ENCODE measurements at regions not wholly inside any gene's neighbourhood (a gene's known extent, or its start where the extent isn't known, plus 50 kb on each side); places are given as distances from the start of the nearest gene placed in this dataset.

- H3K27me3 ChIP-seq (ENCODE audit: control insufficient read depth in 1 of 2, insufficient read depth in 2 of 2, low read length in 2 of 2): no peaks in the 10 kb centered on the region
- H3K4me1 ChIP-seq (ENCODE audit: control insufficient read depth, insufficient read depth, low read length): no peaks in the 10 kb centered on the region
- no peaks in the 10 kb centered on the region for H3K36me3 ChIP-seq (ENCODE audit: control insufficient read depth in 2 of 2, insufficient read depth in 2 of 2, low read length in 2 of 2)
- H3K27ac ChIP-seq (ENCODE audit: low read length): no peak overlapping the region
- H3K9ac ChIP-seq (ENCODE audit: low read length in 2 of 2): no peak overlapping the region
- H3K9me3 ChIP-seq (ENCODE audit: control insufficient read depth in 2 of 2, low read length in 2 of 2): no peaks in the 10 kb centered on the region
- H3K4me3 ChIP-seq (ENCODE audit: low read length in 2 of 2): no peak overlapping the region
These were observed 275.6 kb downstream of the ZNF621 start for GRCh38 chr3:40800343-40800742.

GRCh38 chr3:40801284-40801741 is 276.6 kb downstream of the ZNF621 start:
- Histone ChIP-seq H3K4me1 (ENCODE audit: control insufficient read depth, insufficient read depth, low read length) (no peaks in the 10 kb centered on the region), H3K36me3 (ENCODE audit: control insufficient read depth in 2 of 2, insufficient read depth in 2 of 2, low read length in 2 of 2) (no peaks in the 10 kb centered on the region), H3K9ac (ENCODE audit: low read length in 2 of 2) (no peak overlapping the region), H3K4me3 (ENCODE audit: low read length in 2 of 2) (no peak overlapping the region), H3K9me3 (ENCODE audit: control insufficient read depth in 2 of 2, low read length in 2 of 2) (no peaks in the 10 kb centered on the region), H3K27ac (ENCODE audit: low read length) (no peak overlapping the region), H3K27me3 (ENCODE audit: control insufficient read depth in 1 of 2, insufficient read depth in 2 of 2, low read length in 2 of 2) (no peaks in the 10 kb centered on the region)

GRCh38 chr3:40803311-40803710 is 278.6 kb downstream of the ZNF621 start:
- H3K27me3 ChIP-seq (ENCODE audit: control insufficient read depth in 1 of 2, insufficient read depth in 2 of 2, low read length in 2 of 2): no peaks in the 10 kb centered on the region
- H3K4me1 ChIP-seq (ENCODE audit: control insufficient read depth, insufficient read depth, low read length): no peaks in the 10 kb centered on the region
- H3K9ac ChIP-seq (ENCODE audit: low read length in 2 of 2): no peak overlapping the region

GRCh38 chr3:40805456-40805855 is 280.7 kb downstream of the ZNF621 start:
- Histone ChIP-seq H3K9ac (ENCODE audit: low read length in 2 of 2) (no peak overlapping the region), H3K4me3 (ENCODE audit: low read length in 2 of 2) (no peak overlapping the region), H3K27me3 (ENCODE audit: control insufficient read depth in 1 of 2, insufficient read depth in 2 of 2, low read length in 2 of 2) (no peaks in the 10 kb centered on the region), H3K9me3 (ENCODE audit: control insufficient read depth in 2 of 2, low read length in 2 of 2) (no peaks in the 10 kb centered on the region), H3K27ac (ENCODE audit: low read length) (no peak overlapping the region), H3K4me1 (ENCODE audit: control insufficient read depth, insufficient read depth, low read length) (no peaks in the 10 kb centered on the region), H3K36me3 (ENCODE audit: control insufficient read depth in 2 of 2, insufficient read depth in 2 of 2, low read length in 2 of 2) (no peaks in the 10 kb centered on the region)

More at GRCh38 chr3:40803311-40803710, 278.6 kb downstream of the ZNF621 start:
- Histone ChIP-seq H3K4me3 (ENCODE audit: low read length in 2 of 2) (no peak overlapping the region), H3K9me3 (ENCODE audit: control insufficient read depth in 2 of 2, low read length in 2 of 2) (no peaks in the 10 kb centered on the region), H3K36me3 (ENCODE audit: control insufficient read depth in 2 of 2, insufficient read depth in 2 of 2, low read length in 2 of 2) (no peaks in the 10 kb centered on the region), H3K27ac (ENCODE audit: low read length) (no peak overlapping the region)

GRCh38 chr3:40810813-40811212 is 286.1 kb downstream of the ZNF621 start:
- Histone ChIP-seq H3K4me1 (ENCODE audit: control insufficient read depth, insufficient read depth, low read length) (no peaks in the 10 kb centered on the region), H3K9ac (ENCODE audit: low read length in 2 of 2) (no peak overlapping the region), H3K36me3 (ENCODE audit: control insufficient read depth in 2 of 2, insufficient read depth in 2 of 2, low read length in 2 of 2) (no peaks in the 10 kb centered on the region), H3K9me3 (ENCODE audit: control insufficient read depth in 2 of 2, low read length in 2 of 2) (no peaks in the 10 kb centered on the region), H3K27ac (ENCODE audit: low read length) (no peak overlapping the region), H3K4me3 (ENCODE audit: low read length in 2 of 2) (no peak overlapping the region), H3K27me3 (ENCODE audit: control insufficient read depth in 1 of 2, insufficient read depth in 2 of 2, low read length in 2 of 2) (no peaks in the 10 kb centered on the region)

GRCh38 chr3:40817017-40817416 is 292.3 kb downstream of the ZNF621 start:
- no peak overlapping the region for H3K4me3 ChIP-seq (ENCODE audit: low read length in 2 of 2)
- H3K4me1 ChIP-seq (ENCODE audit: control insufficient read depth, insufficient read depth, low read length): no peaks in the 10 kb centered on the region

GRCh38 chr3:40821315-40821714 is 296.6 kb downstream of the ZNF621 start:
- Histone ChIP-seq H3K4me3 (ENCODE audit: low read length in 2 of 2) (no peak overlapping the region), H3K9me3 (ENCODE audit: control insufficient read depth in 2 of 2, low read length in 2 of 2) (peaks cover 0 to 3% of the 10 kb centered on the region in 2 donors), H3K4me1 (ENCODE audit: control insufficient read depth, insufficient read depth, low read length) (no peaks in the 10 kb centered on the region), H3K27ac (ENCODE audit: low read length) (no peak overlapping the region), H3K9ac (ENCODE audit: low read length in 2 of 2) (no peak overlapping the region), H3K27me3 (ENCODE audit: control insufficient read depth in 1 of 2, insufficient read depth in 2 of 2, low read length in 2 of 2) (no peaks in the 10 kb centered on the region), H3K36me3 (ENCODE audit: control insufficient read depth in 2 of 2, insufficient read depth in 2 of 2, low read length in 2 of 2) (no peaks in the 10 kb centered on the region)

More at GRCh38 chr3:40817017-40817416, 292.3 kb downstream of the ZNF621 start:
- H3K9ac ChIP-seq (ENCODE audit: low read length in 2 of 2): no peak overlapping the region
- no peaks in the 10 kb centered on the region for H3K9me3 ChIP-seq (ENCODE audit: control insufficient read depth in 2 of 2, low read length in 2 of 2)
- no peak overlapping the region for H3K27ac ChIP-seq (ENCODE audit: low read length)
- H3K36me3 ChIP-seq (ENCODE audit: control insufficient read depth in 2 of 2, insufficient read depth in 2 of 2, low read length in 2 of 2): no peaks in the 10 kb centered on the region
- H3K27me3 ChIP-seq (ENCODE audit: control insufficient read depth in 1 of 2, insufficient read depth in 2 of 2, low read length in 2 of 2): no peaks in the 10 kb centered on the region

- Histone ChIP-seq H3K4me1 (ENCODE audit: control insufficient read depth, insufficient read depth, low read length) (no peaks in the 10 kb centered on the region), H3K4me3 (ENCODE audit: low read length in 2 of 2) (no peak overlapping the region), H3K9me3 (ENCODE audit: control insufficient read depth in 2 of 2, low read length in 2 of 2) (peaks cover 0 to 3% of the 10 kb centered on the region in 2 donors)
These were observed 302.5 kb downstream of the ZNF621 start for GRCh38 chr3:40827226-40827625.

GRCh38 chr3:40827942-40828688 is 303.4 kb downstream of the ZNF621 start:
- H3K4me3 ChIP-seq (ENCODE audit: low read length in 2 of 2): no peak overlapping the region
- H3K27ac ChIP-seq (ENCODE audit: low read length): no peak overlapping the region

More at GRCh38 chr3:40827226-40827625, 302.5 kb downstream of the ZNF621 start:
- Histone ChIP-seq H3K36me3 (ENCODE audit: control insufficient read depth in 2 of 2, insufficient read depth in 2 of 2, low read length in 2 of 2) (no peaks in the 10 kb centered on the region), H3K27me3 (ENCODE audit: control insufficient read depth in 1 of 2, insufficient read depth in 2 of 2, low read length in 2 of 2) (no peaks in the 10 kb centered on the region), H3K9ac (ENCODE audit: low read length in 2 of 2) (no peak overlapping the region), H3K27ac (ENCODE audit: low read length) (no peak overlapping the region)

GRCh38 chr3:40828741-40829415 is 304.1 kb downstream of the ZNF621 start:
- Histone ChIP-seq H3K9me3 (ENCODE audit: control insufficient read depth in 2 of 2, low read length in 2 of 2) (no peaks in the 10 kb centered on the region), H3K4me1 (ENCODE audit: control insufficient read depth, insufficient read depth, low read length) (no peaks in the 10 kb centered on the region), H3K9ac (ENCODE audit: low read length in 2 of 2) (no peak overlapping the region), H3K36me3 (ENCODE audit: control insufficient read depth in 2 of 2, insufficient read depth in 2 of 2, low read length in 2 of 2) (no peaks in the 10 kb centered on the region), H3K27ac (ENCODE audit: low read length) (no peak overlapping the region), H3K4me3 (ENCODE audit: low read length in 2 of 2) (no peak overlapping the region), H3K27me3 (ENCODE audit: control insufficient read depth in 1 of 2, insufficient read depth in 2 of 2, low read length in 2 of 2) (no peaks in the 10 kb centered on the region)

More at GRCh38 chr3:40827942-40828688, 303.4 kb downstream of the ZNF621 start:
- no peak overlapping the region for H3K9ac ChIP-seq (ENCODE audit: low read length in 2 of 2)
- peaks cover 0 to under 1% of the 10 kb centered on the region in 2 donors for H3K9me3 ChIP-seq (ENCODE audit: control insufficient read depth in 2 of 2, low read length in 2 of 2)
- no peaks in the 10 kb centered on the region for H3K27me3 ChIP-seq (ENCODE audit: control insufficient read depth in 1 of 2, insufficient read depth in 2 of 2, low read length in 2 of 2)
- no peaks in the 10 kb centered on the region for H3K4me1 ChIP-seq (ENCODE audit: control insufficient read depth, insufficient read depth, low read length)
- no peaks in the 10 kb centered on the region for H3K36me3 ChIP-seq (ENCODE audit: control insufficient read depth in 2 of 2, insufficient read depth in 2 of 2, low read length in 2 of 2)

- Histone ChIP-seq H3K9me3 (ENCODE audit: control insufficient read depth in 2 of 2, low read length in 2 of 2) (no peaks in the 10 kb centered on the region), H3K9ac (ENCODE audit: low read length in 2 of 2) (no peak overlapping the region), H3K27me3 (ENCODE audit: control insufficient read depth in 1 of 2, insufficient read depth in 2 of 2, low read length in 2 of 2) (no peaks in the 10 kb centered on the region), H3K36me3 (ENCODE audit: control insufficient read depth in 2 of 2, insufficient read depth in 2 of 2, low read length in 2 of 2) (no peaks in the 10 kb centered on the region), H3K4me3 (ENCODE audit: low read length in 2 of 2) (no peak overlapping the region), H3K27ac (ENCODE audit: low read length) (no peak overlapping the region), H3K4me1 (ENCODE audit: control insufficient read depth, insufficient read depth, low read length) (no peaks in the 10 kb centered on the region)
These were observed 305.1 kb downstream of the ZNF621 start for GRCh38 chr3:40829876-40830275.
